ENCODE measurements at regions not wholly inside any gene's neighbourhood (a gene's known extent, or its start where the extent isn't known, plus 50 kb on each side); places are given as distances from the start of the nearest gene placed in this dataset.
"Not testable (repeated sequence)": the region's sequence is repeated elsewhere in the genome, so short reads cannot be mapped to it uniquely, and the experiment has no call there.

GRCh38 chr16:9345880-9346279, 254.4 kb downstream of the HAPSTR1 start:
- no peak for DNase-seq

- DNase-seq = no peak
These were observed 257.5 kb downstream of the HAPSTR1 start for GRCh38 chr16:9348912-9349311.

- not testable (repeated sequence) for DNase-seq
These were observed 258.0 kb downstream of the HAPSTR1 start for GRCh38 chr16:9349373-9349960.

GRCh38 chr16:9350119-9350799, 258.8 kb downstream of the HAPSTR1 start:
- not testable (repeated sequence) for DNase-seq

GRCh38 chr16:9351440-9351839, 260.0 kb downstream of the HAPSTR1 start:
- no peak for DNase-seq

- DNase-seq = no peak
These were observed 260.5 kb downstream of the HAPSTR1 start for GRCh38 chr16:9351841-9352434.

GRCh38 chr16:9357829-9358228, 266.4 kb downstream of the HAPSTR1 start:
- no peak for DNase-seq

- DNase-seq = no peak
These were observed 268.6 kb downstream of the HAPSTR1 start for GRCh38 chr16:9360075-9360474.

GRCh38 chr16:9362050-9362449, 270.6 kb downstream of the HAPSTR1 start:
- no peak for DNase-seq

GRCh38 chr16:9362604-9363003, 271.2 kb downstream of the HAPSTR1 start:
- no peak for DNase-seq

- no peak for DNase-seq
These were observed 272.1 kb downstream of the HAPSTR1 start for GRCh38 chr16:9363520-9363919.

GRCh38 chr16:9364721-9365369, 273.4 kb downstream of the HAPSTR1 start:
- DNase-seq = no peak

GRCh38 chr16:9365370-9365728, 273.9 kb downstream of the HAPSTR1 start:
- no peak for DNase-seq

- DNase-seq = no peak
These were observed 274.9 kb downstream of the HAPSTR1 start for GRCh38 chr16:9366048-9366969.

GRCh38 chr16:9370061-9370491, 278.6 kb downstream of the HAPSTR1 start:
- DNase-seq = no peak

GRCh38 chr16:9371713-9372448, 280.4 kb downstream of the HAPSTR1 start:
- no peak for DNase-seq

GRCh38 chr16:9372934-9373890, 281.8 kb downstream of the HAPSTR1 start:
- DNase-seq = no peak

GRCh38 chr16:9374061-9374460, 282.6 kb downstream of the HAPSTR1 start:
- DNase-seq = no peak

- no peak for DNase-seq
These were observed 287.4 kb downstream of the HAPSTR1 start for GRCh38 chr16:9378876-9379275.

- DNase-seq = no peak
These were observed 288.8 kb downstream of the HAPSTR1 start for GRCh38 chr16:9380221-9380620.

GRCh38 chr16:9381399-9381798, 290.0 kb downstream of the HAPSTR1 start:
- DNase-seq = no peak

Measured in HCEC 1CT (cell line).